Left renal pelvis (tissue), 4 donors: ENCODE measurements at regions not wholly inside any gene's neighbourhood (a gene's known extent, or its start where the extent isn't known, plus 50 kb on each side); places are given as distances from the start of the nearest gene placed in this dataset.

Experiments
- DNase-seq, 4 donors: peaks; one replicate each; pipeline ENCODE4 v3.0.0-alpha.2; 2013; ENCODE audit warnings: low read depth in 4 of 4, low spot score in 3 of 4

DNA sequence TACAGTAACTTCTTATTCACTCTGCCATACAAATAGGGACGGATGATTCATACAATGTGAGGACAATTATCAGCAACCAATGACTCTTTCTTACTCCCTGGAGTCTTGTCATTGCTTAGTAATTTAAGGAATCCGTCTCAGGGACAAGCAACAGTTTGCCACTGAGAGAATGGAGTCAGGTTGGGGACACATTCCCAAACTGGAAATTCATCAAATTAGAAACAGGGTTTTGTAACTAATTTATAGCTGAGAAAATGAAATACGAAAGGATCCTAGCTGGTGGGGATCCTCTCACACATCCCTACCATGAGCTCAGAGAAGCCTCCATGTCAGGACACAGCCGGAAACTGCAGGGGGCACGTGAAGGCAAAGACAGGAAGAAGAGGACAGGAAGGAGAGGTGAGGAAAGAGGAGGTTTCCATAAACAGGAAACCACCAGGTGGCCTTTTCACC, 50.4 kb upstream of the KDR start:
- no peak for DNase-seq

GRCh38 chr4:55176497-55176896, 51.1 kb upstream of the KDR start:
- DNase-seq, result no peak

DNA sequence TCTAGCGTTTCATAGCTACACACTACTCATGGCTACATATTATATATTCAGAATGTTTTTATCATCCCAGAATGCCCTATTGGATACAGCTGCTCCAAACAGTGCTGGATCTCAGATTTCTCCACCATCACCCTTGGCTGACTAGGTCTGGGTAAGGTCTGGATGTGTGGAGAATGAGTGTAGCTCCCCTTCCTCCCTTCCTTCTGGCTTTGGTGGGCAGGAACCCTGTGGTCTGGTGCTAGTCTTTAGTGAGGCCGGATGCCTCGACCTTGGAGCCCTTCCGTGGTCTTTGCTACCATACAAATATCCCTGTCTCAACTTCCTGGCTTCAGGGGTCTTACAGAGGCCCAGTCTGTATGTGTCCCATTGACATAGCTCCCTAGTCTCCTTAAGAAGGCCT, 52.1 kb upstream of the KDR start:
- DNase-seq, result no peak

GRCh38 chr4:55178226-55179005, 53.0 kb upstream of the KDR start:
- DNase-seq, result no peak

GRCh38 chr4:55181010-55182005, 55.9 kb upstream of the KDR start:
- DNase-seq, result no peak

- no peak for DNase-seq
Observed at GRCh38 chr4:55183926-55184599, 58.7 kb upstream of the KDR start.

DNA sequence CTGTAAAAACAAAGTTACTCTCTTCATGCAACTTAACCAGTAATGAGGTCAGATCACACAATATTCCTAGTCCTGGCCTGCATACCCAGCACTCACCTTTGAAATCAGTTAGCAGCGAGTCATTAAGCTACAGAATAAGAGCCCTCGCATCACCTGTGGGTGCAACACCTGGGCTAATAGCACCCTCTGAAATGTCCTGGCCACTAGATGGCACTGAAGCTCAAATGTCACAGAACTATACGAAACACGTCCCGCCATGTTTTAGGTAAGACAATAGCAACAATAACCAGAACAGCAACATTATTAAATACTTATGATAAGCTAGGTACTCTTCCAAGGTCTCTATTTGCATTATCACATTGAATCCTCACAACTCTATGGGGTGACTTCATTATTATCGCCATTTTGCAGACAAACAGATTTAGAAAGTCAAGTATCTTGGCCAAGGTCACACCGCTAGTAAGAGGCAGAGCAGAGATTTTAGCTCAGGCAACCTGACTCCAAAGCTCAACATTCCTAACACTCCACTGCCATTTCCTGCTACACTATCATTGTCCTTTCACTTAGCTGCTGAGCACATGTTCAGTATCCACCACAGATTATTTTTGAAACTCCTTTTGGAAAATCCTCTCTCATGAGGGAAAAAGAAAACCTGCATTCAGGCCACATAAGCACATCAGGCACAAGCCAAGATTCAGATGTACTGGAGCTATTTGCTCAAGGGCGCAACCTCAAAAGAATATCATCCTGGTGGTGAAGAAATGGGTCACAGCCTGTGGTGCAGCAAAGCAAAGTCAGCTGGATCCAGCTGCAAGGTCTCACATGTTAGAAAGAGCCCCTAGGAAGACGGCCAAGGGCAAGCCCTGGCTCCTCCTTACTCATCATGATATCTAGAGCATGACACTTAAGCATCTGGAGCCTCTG, 59.5 kb upstream of the KDR start:
- no peak for DNase-seq

DNA sequence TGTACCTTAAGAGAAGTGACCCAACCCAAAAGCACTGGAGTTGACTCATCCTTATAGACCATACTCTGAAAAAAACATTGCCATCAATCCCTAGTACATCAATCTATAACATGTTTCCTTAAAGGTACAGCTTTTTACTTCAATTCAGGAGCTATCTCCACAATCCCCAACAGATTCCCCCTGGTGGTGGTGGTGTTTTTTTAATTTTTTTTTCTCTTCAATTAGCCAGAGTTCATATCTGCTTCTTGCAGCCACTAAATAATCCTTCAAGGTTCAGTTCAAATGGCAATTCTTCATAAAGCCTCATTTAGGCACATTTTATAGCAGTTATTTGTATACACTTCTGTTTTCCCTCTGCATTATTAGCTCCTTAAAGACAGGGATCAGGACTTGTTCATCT, 60.7 kb upstream of the KDR start:
- no peak for DNase-seq

GRCh38 chr4:55186700-55187099, 61.3 kb upstream of the KDR start:
- DNase-seq, result no peak

- DNase-seq, result peak in 2 of 4 donors; percentile 3 to 7
Observed at GRCh38 chr4:55214172-55214571, 88.8 kb upstream of the KDR start.

GRCh38 chr4:55215087-55215486, 89.7 kb upstream of the KDR start:
- DNase-seq, result no peak

DNA sequence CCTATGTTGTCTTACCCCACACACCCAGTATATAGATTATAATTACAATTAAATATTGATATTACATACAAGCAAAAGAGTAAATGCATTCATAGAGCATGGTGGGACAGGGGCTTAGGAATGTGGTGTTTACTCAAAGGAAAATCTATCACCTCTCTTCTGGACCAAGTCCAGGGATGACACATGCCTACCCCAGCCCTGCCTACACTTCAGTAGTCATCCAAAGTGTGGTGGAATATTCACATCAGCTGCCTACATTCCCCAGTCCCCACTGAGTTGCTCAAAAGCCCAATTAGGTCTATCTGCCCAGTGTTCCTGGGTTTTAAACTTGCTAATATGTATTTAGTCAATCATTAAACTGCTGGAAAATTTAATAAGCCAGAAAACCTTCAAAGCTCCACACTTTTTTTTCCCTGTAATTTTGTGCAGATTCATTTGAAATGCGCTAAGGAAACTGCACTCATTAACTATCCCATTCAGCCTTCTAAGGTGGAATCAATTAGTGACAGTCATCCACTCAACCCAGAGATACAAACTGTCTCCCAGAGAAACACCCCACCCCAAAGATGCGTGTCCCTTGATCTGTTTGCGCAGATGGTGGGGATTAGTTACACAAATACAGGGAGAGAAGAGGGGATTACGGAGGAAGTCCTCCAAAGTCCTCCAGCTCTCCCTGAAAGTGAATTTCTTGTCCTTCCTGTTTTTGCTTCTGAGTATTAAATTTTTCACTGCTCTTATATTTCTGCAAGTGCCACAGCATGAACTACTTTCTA, 91.7 kb upstream of the KDR start:
- no peak for DNase-seq

DNA sequence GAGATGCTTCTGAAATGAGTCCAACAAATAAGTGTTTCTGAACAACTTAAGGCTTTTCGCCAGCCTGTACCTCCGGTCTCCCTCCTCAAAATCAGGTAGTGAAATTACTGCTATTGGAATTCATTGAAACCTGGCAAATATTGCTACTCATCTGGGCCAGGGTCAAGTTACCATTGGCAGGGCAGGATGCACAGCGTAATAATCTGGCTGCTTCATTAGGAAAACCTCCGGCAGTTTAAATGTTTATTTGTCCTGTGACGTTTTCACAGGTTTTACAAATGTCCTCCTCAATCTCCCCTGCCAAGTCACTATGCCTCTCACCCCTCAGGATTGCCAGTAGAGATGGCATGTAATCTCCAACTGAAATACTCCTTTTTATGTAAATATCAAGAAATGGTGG, 92.6 kb upstream of the KDR start:
- no peak for DNase-seq

DNA sequence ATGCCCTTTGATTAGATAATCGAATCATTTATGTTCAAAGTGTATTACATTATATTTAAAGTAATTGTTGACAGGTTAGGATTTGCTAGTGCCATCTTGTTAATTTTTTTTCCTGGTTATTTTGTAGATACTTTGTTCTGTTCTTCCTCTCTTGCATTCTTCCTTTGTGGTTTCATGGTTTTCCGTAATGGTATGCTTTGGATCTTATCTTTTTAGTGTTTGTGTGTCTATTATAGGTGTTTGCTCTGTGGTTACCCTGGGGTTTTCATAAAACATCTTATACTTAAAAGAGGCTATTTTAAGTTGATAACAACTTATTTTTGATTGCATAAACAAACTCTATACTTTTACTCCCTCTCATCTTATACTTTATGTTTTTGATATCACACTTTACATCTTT, 108.2 kb upstream of the SRD5A3 start:
- no peak for DNase-seq

DNA sequence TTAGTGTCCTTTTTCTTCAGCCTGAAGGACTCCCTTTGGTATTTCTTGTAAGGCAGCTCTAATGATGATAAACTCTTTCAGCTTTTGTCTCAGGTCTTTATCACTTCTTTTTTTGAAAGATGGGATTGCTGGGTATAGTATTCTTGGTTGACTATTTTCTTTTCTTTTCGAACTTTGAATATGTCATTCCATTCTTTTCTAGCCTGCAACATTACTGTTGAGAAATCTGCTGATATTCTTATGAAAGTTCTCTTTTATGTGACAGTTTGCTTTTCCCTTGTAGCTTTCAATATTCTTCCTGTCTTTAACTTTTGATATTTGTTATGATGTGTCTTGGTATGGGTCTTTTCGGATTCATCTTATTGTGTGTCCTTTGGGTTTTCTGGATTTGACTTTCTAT, 107.6 kb upstream of the SRD5A3 start:
- no peak for DNase-seq

DNA sequence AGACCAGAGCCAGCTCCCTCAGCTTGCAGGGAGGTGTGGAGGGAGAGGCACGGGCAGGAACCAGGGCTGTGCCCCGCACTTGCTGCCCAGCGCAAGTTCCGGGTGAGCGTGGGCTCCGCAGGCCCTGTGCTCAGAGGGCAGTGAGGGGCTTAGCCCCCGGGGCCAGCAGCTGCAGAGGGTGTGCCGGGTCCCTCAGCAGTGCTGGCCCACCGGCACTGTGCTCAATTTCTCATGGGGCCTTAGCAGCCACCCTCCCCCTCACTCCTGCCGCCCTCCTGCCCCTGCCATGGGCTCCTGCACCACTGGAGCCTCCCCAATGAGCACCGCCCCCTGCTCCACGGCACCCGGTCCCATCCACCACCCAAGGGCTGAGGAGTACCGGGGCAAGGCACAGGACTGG, 104.6 kb upstream of the SRD5A3 start:
- no peak for DNase-seq

DNA sequence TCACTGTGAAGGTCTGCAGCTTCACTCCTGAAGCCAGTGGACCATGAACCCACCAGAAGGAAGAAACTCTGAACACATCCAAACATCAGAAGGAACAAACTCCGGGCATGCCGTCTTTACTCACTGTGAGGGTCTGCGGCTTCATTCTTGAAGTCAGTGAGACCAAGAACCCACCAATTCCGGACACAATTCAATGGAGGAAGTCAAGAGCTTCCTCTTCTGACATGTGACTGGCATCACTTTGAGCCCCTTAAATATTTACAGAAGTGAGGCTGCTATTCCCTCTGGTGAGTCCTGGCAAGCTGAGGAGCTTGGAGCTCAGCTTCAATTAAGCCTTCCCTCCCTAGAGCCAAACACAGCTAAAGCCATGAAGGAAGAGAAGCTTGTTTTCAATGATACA, 103.5 kb upstream of the SRD5A3 start:
- no peak for DNase-seq

GRCh38 chr4:55247521-55247920, 98.5 kb upstream of the SRD5A3 start:
- DNase-seq, result no peak

DNA sequence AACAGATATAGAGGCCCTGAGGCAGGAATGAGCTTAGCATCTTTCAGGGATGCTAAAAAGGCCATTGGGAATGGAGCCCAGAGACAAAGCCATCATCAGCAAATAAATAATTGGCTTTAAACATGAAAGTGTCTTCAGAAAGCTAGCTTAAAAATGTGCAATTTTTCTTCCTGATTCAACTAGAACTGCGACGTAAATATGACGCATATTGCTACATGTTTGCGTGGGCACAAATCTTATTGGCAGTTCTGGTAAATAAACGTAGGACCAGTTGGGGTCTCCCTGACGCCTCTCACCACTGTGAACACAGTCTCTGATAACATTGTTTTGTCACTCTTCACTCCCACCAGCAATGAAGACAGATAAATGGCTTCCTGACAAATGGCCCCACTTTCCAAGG, 97.3 kb upstream of the SRD5A3 start:
- DNase-seq, result no peak
